ENCODE measurements at regions not wholly inside any gene's neighbourhood (a gene's known extent, or its start where the extent isn't known, plus 50 kb on each side); places are given as distances from the start of the nearest gene placed in this dataset.

DNA sequence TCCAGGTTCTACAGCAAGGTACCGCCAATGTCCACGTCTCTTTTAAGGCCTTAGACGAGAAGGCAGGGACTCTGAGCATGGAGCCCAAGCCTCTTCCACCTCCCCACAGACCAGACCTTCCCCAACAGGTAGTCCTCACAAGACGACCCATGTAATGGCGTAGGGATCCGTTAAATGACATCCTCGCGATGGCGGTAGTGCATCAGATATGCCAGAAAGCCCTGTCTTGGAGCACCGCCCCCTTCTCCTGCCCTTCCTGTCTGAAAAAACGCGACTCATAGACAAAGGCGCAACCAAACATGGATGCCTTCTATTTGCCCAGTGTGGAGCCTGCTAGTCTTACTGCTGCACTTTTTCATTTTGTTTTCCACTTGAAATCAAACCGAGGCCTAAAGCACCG lies 185.4 kb downstream of the OR13H1 start:
- TF ChIP-seq TCF7L2 (IDR thresholded peaks at IDR 0.05; ENCODE audit: borderline replicate concordance, extremely low read depth, insufficient read depth, insufficient read length) (no peak), EZH2 (IDR thresholded peaks at IDR 0.05) (no peak), POLR2AphosphoS5 (IDR thresholded peaks at IDR 0.05; ENCODE audit: low read depth, low read length) (no peak)
- TF ChIP-seq, protein P1, sequence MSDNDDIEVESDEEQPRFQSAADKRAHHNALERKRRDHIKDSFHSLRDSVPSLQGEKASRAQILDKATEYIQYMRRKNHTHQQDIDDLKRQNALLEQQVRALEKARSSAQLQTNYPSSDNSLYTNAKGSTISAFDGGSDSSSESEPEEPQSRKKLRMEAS (IDR thresholded peaks at IDR 0.05): no peak
